Upper lobe of left lung (tissue), 6 donors: ENCODE measurements at regions not wholly inside any gene's neighbourhood (a gene's known extent, or its start where the extent isn't known, plus 50 kb on each side); places are given as distances from the start of the nearest gene placed in this dataset.

Experiments
- ATAC-seq, 2 donors: fragments of 200-7000 bp; cut with Tn5 transposase; one replicate each; pipeline ENCODE4 v1.9.1; 2022; ENCODE audit warnings: mild to moderate bottlenecking in 2 of 2, moderate library complexity in 2 of 2; ENCODE audit not compliant: low FRiP score in 2 of 2
- DNase-seq, 2 donors: peaks; one replicate each; pipeline ENCODE4 v3.0.0-alpha.2; 2019 to 2020
- H3K27ac ChIP-seq, 4 donors: fragments of 200-600 bp; sonication (generic); one replicate each; pipeline ENCODE4 v1.5.1; 2016 to 2019
- H3K27me3 ChIP-seq, 4 donors: fragments of 200-600 bp; sonication (generic); one replicate each; pipeline ENCODE4 v1.5.1; 2017 to 2019
- H3K36me3 ChIP-seq, 4 donors: fragments of 200-600 bp; sonication (generic); one replicate each; pipeline ENCODE4 v1.5.1; 2016 to 2019
- H3K4me1 ChIP-seq, 4 donors: fragments of 200-600 bp; sonication (generic); one replicate each; pipeline ENCODE4 v1.5.1; 2018 to 2019
- H3K4me3 ChIP-seq, 4 donors: fragments of 200-600 bp; sonication (generic); one replicate each; pipeline ENCODE4 v1.5.1; 2017 to 2019; ENCODE audit warnings: mild to moderate bottlenecking in 2 of 4, moderate library complexity in 1 of 4
- H3K9me3 ChIP-seq, 4 donors: fragments of 200-600 bp; sonication (generic); one replicate each; pipeline ENCODE4 v1.5.1; 2018 to 2019
- CTCF ChIP-seq, 6 experiments: fragments of 450-650 bp in 4 of 6; fragments of 200-600 bp in 2 of 6; sonication (generic) in 2 of 6; IDR thresholded peaks; one replicate each; pipeline ENCODE4 v1.5.1; 2016 to 2019; ENCODE audit warnings: antibody characterized with exemption in 6 of 6
- EP300 ChIP-seq, 4 donors: sonication (generic); formaldehyde crosslinking; IDR thresholded peaks; one replicate each; pipeline ENCODE4 v1.5.1; 2017; ENCODE audit warnings: antibody characterized with exemption in 4 of 4, control low read depth in 2 of 4
- POLR2A ChIP-seq, 4 donors: fragments of 450-650 bp; IDR thresholded peaks; one replicate each; pipeline ENCODE4 v1.5.1; 2016 to 2017; ENCODE audit warnings: antibody characterized with exemption in 4 of 4, mild to moderate bottlenecking in 2 of 4
- POLR2AphosphoS5 ChIP-seq, 2 donors: sonication (generic); formaldehyde crosslinking; IDR thresholded peaks; one replicate each; pipeline ENCODE4 v1.5.1; 2017; ENCODE audit warnings: antibody characterized with exemption in 2 of 2
- WGBS, 2 donors: methylation state at CpG; one replicate each; pipeline ENCODE4 v1.1.5; 2017 to 2018; 5-methylcytosine and 5-hydroxymethylcytosine counted together
- donor health status: DM: no; HTN: no; CAD: no; lungs with moderate emphysema.
- donor health status: DM: no; HTN: yes; CAD: no; lungs with severe emphysema.

DNA sequence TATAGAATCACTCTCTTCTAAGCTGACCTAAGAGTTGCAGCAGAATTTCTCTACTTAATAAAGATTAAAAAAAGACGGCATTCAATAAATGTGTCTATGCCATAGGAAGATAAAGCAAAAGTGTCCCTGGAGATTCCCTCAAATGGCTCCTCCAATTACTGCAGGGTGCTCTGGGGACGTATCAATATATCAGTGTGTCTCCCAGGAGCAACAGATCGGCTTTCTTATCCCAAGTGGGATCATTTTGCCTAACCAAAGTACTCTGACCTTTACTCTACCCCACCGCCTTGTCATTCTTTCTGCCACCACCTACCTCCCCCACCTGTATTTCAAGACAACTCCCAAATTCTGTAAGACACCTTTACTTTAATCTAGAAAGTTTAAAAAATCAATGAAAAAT, 202.0 kb upstream of the SEMA3C start:
- TF ChIP-seq POLR2A (IDR thresholded peaks at IDR 0.05) (no peak), POLR2AphosphoS5 (IDR thresholded peaks at IDR 0.05) (no peak), CTCF (IDR thresholded peaks at IDR 0.05) (no peak), EP300 (IDR thresholded peaks at IDR 0.05) (no peak)
- H3K4me3 ChIP-seq, result no peak overlapping the region
- DNase-seq (no peak), ATAC-seq (no peak)
- H3K4me1 ChIP-seq, result no peaks in the 10 kb centered on the region
- H3K27ac ChIP-seq, result no peak overlapping the region
- H3K27me3 ChIP-seq, result no peaks in the 10 kb centered on the region
- 84 to 89% methylated on average over 4 of the region's 4 CpGs for WGBS, 2 donors
- no peaks in the 10 kb centered on the region for H3K36me3 ChIP-seq
- H3K9me3 ChIP-seq, result no peaks in the 10 kb centered on the region

DNA sequence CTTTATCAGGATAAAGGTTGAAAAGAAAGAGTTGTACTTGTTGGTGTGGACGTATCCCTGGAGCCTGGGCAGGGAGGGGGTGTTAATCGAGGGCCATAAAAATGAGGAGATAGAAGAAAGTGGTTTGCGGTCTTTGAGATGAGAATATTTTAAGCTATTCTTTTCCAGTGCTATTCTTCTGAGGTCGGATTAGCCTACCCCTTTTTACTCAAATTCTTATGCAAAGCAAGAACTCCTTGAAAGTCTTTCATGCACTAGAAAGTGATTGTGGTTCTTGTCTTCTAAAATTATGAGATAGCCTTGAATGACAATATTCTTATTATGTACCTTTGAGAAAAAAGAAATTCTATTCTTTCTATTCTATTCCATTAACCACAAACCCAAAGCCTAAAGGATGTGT, 201.3 kb upstream of the SEMA3C start:
- Histone ChIP-seq H3K9me3 (no peaks in the 10 kb centered on the region), H3K4me3 (no peak overlapping the region), H3K27ac (no peak overlapping the region), H3K4me1 (no peaks in the 10 kb centered on the region), H3K36me3 (no peaks in the 10 kb centered on the region), H3K27me3 (no peaks in the 10 kb centered on the region)
- DNase-seq (no peak), ATAC-seq (no peak)
- 91 to 96% methylated on average over 4 of the region's 4 CpGs for WGBS, 2 donors
- TF ChIP-seq POLR2AphosphoS5 (IDR thresholded peaks at IDR 0.05) (no peak), POLR2A (IDR thresholded peaks at IDR 0.05) (no peak), CTCF (IDR thresholded peaks at IDR 0.05) (no peak), EP300 (IDR thresholded peaks at IDR 0.05) (no peak)

DNA sequence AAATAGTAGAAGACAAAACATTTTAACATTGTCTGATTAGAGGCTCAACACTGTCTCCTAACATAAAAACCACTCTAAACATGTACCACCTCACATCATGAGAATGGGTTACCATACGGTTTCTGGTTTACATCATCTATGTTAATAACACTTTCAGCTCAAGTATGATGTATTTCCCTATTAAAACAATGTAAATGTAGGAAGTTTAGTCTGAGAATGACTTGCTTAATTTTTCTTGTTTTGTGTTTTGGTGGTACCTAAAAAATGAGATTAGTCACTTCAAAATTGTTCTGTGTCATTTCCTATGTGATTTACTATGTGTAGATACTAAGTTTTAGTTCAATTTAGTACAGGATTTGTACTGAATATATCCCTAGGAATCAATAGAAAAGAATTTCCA, 195.8 kb upstream of the SEMA3C start:
- WGBS, 2 donors, result 83 to 92% methylated on average over 1 of the region's 1 CpG
- Histone ChIP-seq H3K4me1 (no peaks in the 10 kb centered on the region), H3K4me3 (no peak overlapping the region), H3K36me3 (no peaks in the 10 kb centered on the region), H3K9me3 (no peaks in the 10 kb centered on the region), H3K27me3 (no peaks in the 10 kb centered on the region), H3K27ac (no peak overlapping the region)
- TF ChIP-seq CTCF (IDR thresholded peaks at IDR 0.05), result no peak
- no peak for TF ChIP-seq POLR2A (IDR thresholded peaks at IDR 0.05)
- no peak for TF ChIP-seq EP300 (IDR thresholded peaks at IDR 0.05)
- no peak for TF ChIP-seq POLR2AphosphoS5 (IDR thresholded peaks at IDR 0.05)
- ATAC-seq (no peak), DNase-seq (no peak)

- no peak for DNase-seq
- no peaks in the 10 kb centered on the region for H3K36me3 ChIP-seq
- TF ChIP-seq POLR2A (IDR thresholded peaks at IDR 0.05) (no peak), EP300 (IDR thresholded peaks at IDR 0.05) (no peak), POLR2AphosphoS5 (IDR thresholded peaks at IDR 0.05) (no peak), CTCF (IDR thresholded peaks at IDR 0.05) (no peak)
- no peaks in the 10 kb centered on the region for H3K9me3 ChIP-seq
- no peaks in the 10 kb centered on the region for H3K4me1 ChIP-seq
- H3K4me3 ChIP-seq, result no peak overlapping the region
- ATAC-seq, result no peak
- WGBS, 2 donors, result 91% methylated on average over 1 of the region's 1 CpG
- no peaks in the 10 kb centered on the region for H3K27me3 ChIP-seq
- no peak overlapping the region for H3K27ac ChIP-seq
These were observed 193.9 kb upstream of the SEMA3C start for GRCh38 chr7:81112731-81113130.

DNA sequence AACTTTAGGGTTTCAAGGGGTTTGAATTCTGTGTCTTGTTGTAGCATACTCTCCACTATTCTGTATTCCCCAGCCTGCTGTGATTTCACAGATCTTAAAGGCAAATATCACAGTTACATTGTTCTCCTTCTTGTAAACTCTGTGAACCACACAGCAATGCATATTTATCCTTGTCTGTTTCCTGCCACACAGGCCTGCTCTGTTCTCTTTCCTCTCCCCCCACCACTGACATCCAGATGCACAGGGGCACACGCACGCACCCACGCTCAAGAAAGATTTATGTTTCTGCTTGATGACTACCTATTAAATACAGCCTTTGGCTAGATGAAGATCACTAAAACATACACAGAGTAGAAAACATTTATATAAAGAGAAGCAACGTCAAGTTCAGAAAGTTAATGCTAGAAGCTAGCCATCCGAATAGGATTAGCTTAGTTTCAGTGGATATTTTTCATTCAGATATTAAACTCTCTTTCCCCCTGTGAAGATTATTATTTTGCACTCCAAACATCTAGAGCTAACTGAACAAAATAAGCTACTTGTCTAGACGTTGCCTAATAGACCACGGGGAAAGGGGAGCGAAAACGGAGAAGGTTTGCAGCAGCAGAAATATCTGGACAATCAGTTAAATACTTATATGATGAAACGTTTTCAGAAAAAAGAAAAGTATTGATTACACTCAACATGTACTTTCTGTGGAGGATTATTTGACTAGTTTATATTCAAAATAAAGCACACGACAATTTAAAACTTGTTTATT, 193.1 kb upstream of the SEMA3C start:
- no peaks in the 10 kb centered on the region for H3K36me3 ChIP-seq
- H3K27me3 ChIP-seq, result no peaks in the 10 kb centered on the region
- no peak overlapping the region for H3K4me3 ChIP-seq
- ATAC-seq (no peak), DNase-seq (no peak)
- 39 to 45% methylated on average over 11 of the region's 11 CpGs for WGBS, 2 donors
- TF ChIP-seq CTCF (IDR thresholded peaks at IDR 0.05) (no peak), POLR2AphosphoS5 (IDR thresholded peaks at IDR 0.05) (peak in 1 of 2 donors; percentile 34), EP300 (IDR thresholded peaks at IDR 0.05) (no peak), POLR2A (IDR thresholded peaks at IDR 0.05) (no peak)
- H3K9me3 ChIP-seq, result no peaks in the 10 kb centered on the region
- no peak overlapping the region for H3K27ac ChIP-seq
- no peaks in the 10 kb centered on the region for H3K4me1 ChIP-seq
